Central memory CD8-positive, alpha-beta T cell (primary cell): ENCODE measurements at regions not wholly inside any gene's neighbourhood (a gene's known extent, or its start where the extent isn't known, plus 50 kb on each side); places are given as distances from the start of the nearest gene placed in this dataset.
"Not testable (repeated sequence)": the region's sequence is repeated elsewhere in the genome, so short reads cannot be mapped to it uniquely, and the experiment has no call there.

Experiments used
- ATAC-seq: fragments of 150-1000 bp; cut with Tn5 transposase; replicated peaks from 2 replicates; pipeline ENCODE4 v1.10.0; 2022; ENCODE audit warnings: mild to moderate bottlenecking, moderate FRiP score, moderate number of reproducible peaks; ENCODE audit not compliant: poor library complexity, severe bottlenecking; ENCODE audit errors: extremely low read depth
- DNase-seq, 2 donors: peaks; one replicate each; pipeline ENCODE4 v3.0.0; 2021; ENCODE audit warnings: low spot score in 2 of 2
- H3K27ac Mint-ChIP-seq: one replicate; pipeline ENCODE4 v1.8.0; 2022; ENCODE audit warnings: low read depth, mild to moderate bottlenecking, moderate library complexity, mixed read lengths
- H3K27me3 Mint-ChIP-seq: one replicate; pipeline ENCODE4 v1.8.0; 2022; ENCODE audit warnings: mixed read lengths
- H3K36me3 Mint-ChIP-seq: one replicate; pipeline ENCODE4 v1.8.0; 2022; ENCODE audit warnings: mild to moderate bottlenecking, moderate library complexity, mixed read lengths; ENCODE audit not compliant: insufficient read depth
- H3K4me1 Mint-ChIP-seq: one replicate; pipeline ENCODE4 v1.8.0; 2022; ENCODE audit warnings: mixed read lengths
- H3K4me3 Mint-ChIP-seq: one replicate; pipeline ENCODE4 v1.8.0; 2022; ENCODE audit warnings: mild to moderate bottlenecking, moderate library complexity, mixed read lengths
- H3K9me3 Mint-ChIP-seq: one replicate; pipeline ENCODE4 v1.8.0; 2022; ENCODE audit warnings: mixed read lengths

DNA sequence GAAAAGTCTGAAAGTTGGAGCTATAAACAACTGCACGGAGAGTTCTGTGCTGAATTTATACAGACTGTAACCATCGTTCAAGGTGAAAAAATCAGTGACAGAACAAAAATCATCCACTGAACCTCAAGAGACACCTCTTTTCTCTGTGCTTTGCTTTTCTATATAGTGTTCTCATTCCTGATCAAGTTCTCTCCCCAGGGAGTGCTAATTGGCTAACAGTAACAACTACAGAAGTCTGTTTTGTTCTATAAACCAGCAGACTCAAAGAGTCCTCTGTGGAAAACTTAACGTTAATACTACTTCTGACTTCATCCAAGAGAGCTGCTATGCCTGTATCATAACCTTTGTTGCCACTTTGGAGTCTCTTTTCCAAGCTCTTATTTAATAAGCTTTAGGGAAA is 1388.3 kb upstream of the C9orf72 start:
- peaks cover 18% of the 10 kb centered on the region for H3K9me3 Mint-ChIP-seq
- no peak for DNase-seq
- H3K4me3 Mint-ChIP-seq = no peak overlapping the region
- no peak for ATAC-seq
- no peaks in the 10 kb centered on the region for H3K27me3 Mint-ChIP-seq
- no peak overlapping the region for H3K27ac Mint-ChIP-seq
- H3K36me3 Mint-ChIP-seq = no peaks in the 10 kb centered on the region
- no peaks in the 10 kb centered on the region for H3K4me1 Mint-ChIP-seq

DNA sequence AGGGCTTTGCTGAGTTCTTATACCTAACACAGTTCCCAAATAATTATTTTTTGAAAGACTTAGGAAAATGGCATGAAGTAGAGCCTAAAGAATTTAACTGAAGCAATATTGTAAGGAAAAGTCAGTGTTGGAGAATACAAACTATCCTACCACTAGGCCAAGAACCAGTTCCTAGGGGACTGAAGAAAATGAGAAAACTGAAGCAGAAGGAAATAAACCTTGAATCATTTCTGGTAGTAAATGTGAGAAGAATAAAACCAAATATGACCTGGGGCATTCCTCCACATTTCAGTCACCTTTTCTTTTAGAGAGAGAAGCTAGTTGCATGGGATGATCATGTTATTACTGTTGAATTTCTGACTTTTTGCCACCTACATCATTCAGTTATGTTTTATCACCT is 1393.9 kb upstream of the C9orf72 start:
- Mint-ChIP-seq H3K27ac (no peak overlapping the region), H3K36me3 (no peaks in the 10 kb centered on the region), H3K27me3 (no peaks in the 10 kb centered on the region), H3K4me1 (no peaks in the 10 kb centered on the region), H3K9me3 (peaks cover 23% of the 10 kb centered on the region), H3K4me3 (no peak overlapping the region)
- ATAC-seq = no peak
- no peak for DNase-seq

GRCh38 chr9:28970241-28970654 is 1397.0 kb upstream of the C9orf72 start:
- H3K4me1 Mint-ChIP-seq = no peaks in the 10 kb centered on the region
- no peak overlapping the region for H3K27ac Mint-ChIP-seq
- H3K27me3 Mint-ChIP-seq = no peaks in the 10 kb centered on the region
- H3K36me3 Mint-ChIP-seq = no peaks in the 10 kb centered on the region
- ATAC-seq (no peak), DNase-seq (no peak)
- H3K9me3 Mint-ChIP-seq = peaks cover 43% of the 10 kb centered on the region
- no peak overlapping the region for H3K4me3 Mint-ChIP-seq

GRCh38 chr9:28971881-28972280 is 1398.6 kb upstream of the C9orf72 start:
- H3K9me3 Mint-ChIP-seq = peaks cover 43% of the 10 kb centered on the region
- H3K27me3 Mint-ChIP-seq = no peaks in the 10 kb centered on the region
- H3K4me3 Mint-ChIP-seq = no peak overlapping the region
- DNase-seq (no peak), ATAC-seq (no peak)
- H3K27ac Mint-ChIP-seq = no peak overlapping the region
- no peaks in the 10 kb centered on the region for H3K36me3 Mint-ChIP-seq
- no peaks in the 10 kb centered on the region for H3K4me1 Mint-ChIP-seq

- peaks cover 37% of the 10 kb centered on the region for H3K9me3 Mint-ChIP-seq
- H3K27me3 Mint-ChIP-seq = no peaks in the 10 kb centered on the region
- DNase-seq = no peak
- H3K36me3 Mint-ChIP-seq = no peaks in the 10 kb centered on the region
- ATAC-seq = no peak
- no peak overlapping the region for H3K4me3 Mint-ChIP-seq
- no peak overlapping the region for H3K27ac Mint-ChIP-seq
- H3K4me1 Mint-ChIP-seq = no peaks in the 10 kb centered on the region
Measured at GRCh38 chr9:28976250-28976649, 1403.0 kb upstream of the C9orf72 start.

- Mint-ChIP-seq H3K27me3 (no peaks in the 10 kb centered on the region), H3K36me3 (no peaks in the 10 kb centered on the region), H3K4me3 (no peak overlapping the region), H3K4me1 (no peaks in the 10 kb centered on the region), H3K27ac (no peak overlapping the region), H3K9me3 (peaks cover 40% of the 10 kb centered on the region)
- ATAC-seq = no peak
- no peak for DNase-seq
Measured at GRCh38 chr9:28976684-28977083, 1403.4 kb upstream of the C9orf72 start.

GRCh38 chr9:28981129-28981528 is 1407.8 kb upstream of the C9orf72 start:
- H3K9me3 Mint-ChIP-seq = peaks cover 16% of the 10 kb centered on the region
- DNase-seq = no peak
- no peak overlapping the region for H3K27ac Mint-ChIP-seq
- no peak overlapping the region for H3K4me3 Mint-ChIP-seq
- no peaks in the 10 kb centered on the region for H3K27me3 Mint-ChIP-seq
- ATAC-seq = no peak
- no peaks in the 10 kb centered on the region for H3K4me1 Mint-ChIP-seq
- H3K36me3 Mint-ChIP-seq = no peaks in the 10 kb centered on the region

DNA sequence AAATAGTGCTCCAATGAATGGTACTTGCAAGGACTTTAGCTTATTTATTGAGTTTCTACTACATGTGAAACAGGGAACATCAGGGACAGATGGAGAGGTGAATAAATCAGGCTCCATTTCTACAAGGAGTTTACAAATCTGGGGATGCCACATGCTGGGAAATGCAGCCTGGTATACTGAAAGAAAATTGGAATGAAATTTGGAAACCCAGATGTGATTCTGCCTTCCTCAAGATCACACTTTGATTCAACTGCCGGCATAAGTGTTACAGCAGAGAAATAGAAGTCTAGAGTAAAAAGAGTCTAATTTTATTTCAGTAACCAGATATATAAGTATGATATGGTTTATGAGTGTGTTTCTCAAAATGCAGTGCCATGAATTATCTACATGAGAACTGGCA is 1408.4 kb upstream of the C9orf72 start:
- no peak for ATAC-seq
- Mint-ChIP-seq H3K4me3 (no peak overlapping the region), H3K36me3 (no peaks in the 10 kb centered on the region), H3K9me3 (peaks cover 16% of the 10 kb centered on the region), H3K27ac (no peak overlapping the region), H3K4me1 (no peaks in the 10 kb centered on the region), H3K27me3 (no peaks in the 10 kb centered on the region)
- DNase-seq = no peak

DNA sequence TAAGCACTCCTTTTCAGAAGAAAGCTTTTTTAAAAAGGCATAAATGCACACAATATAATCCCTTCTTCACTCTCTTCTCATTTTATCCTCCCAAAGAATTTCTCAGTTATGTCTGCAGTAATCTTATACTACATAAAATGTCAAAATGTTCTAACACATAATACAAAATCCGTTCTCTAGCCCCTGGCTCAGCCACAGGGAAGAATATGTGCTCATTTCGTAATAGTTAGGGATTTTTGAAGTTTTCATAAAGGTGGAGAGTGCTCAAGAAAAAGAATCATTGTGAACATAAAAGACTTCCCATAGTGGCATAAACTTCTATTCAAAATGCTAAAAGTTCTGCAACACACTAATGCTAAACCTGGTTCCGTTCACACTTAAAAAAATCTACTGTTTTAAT is 1410.7 kb upstream of the C9orf72 start:
- Mint-ChIP-seq H3K27ac (no peak overlapping the region), H3K27me3 (no peaks in the 10 kb centered on the region), H3K4me1 (no peaks in the 10 kb centered on the region), H3K4me3 (no peak overlapping the region), H3K9me3 (peaks cover 21% of the 10 kb centered on the region), H3K36me3 (no peaks in the 10 kb centered on the region)
- no peak for ATAC-seq
- no peak for DNase-seq

GRCh38 chr9:28990009-28990408 is 1416.7 kb upstream of the C9orf72 start:
- not testable (repeated sequence) for H3K9me3 Mint-ChIP-seq

GRCh38 chr9:28999057-28999456 is 1425.8 kb upstream of the C9orf72 start:
- peaks cover 17% of the 10 kb centered on the region for H3K9me3 Mint-ChIP-seq

More at GRCh38 chr9:28990009-28990408, 1416.7 kb upstream of the C9orf72 start:
- H3K4me3 Mint-ChIP-seq, ATAC-seq, DNase-seq, H3K27ac Mint-ChIP-seq, H3K36me3 Mint-ChIP-seq, H3K27me3 Mint-ChIP-seq, H3K4me1 Mint-ChIP-seq: not testable (repeated sequence)

DNA sequence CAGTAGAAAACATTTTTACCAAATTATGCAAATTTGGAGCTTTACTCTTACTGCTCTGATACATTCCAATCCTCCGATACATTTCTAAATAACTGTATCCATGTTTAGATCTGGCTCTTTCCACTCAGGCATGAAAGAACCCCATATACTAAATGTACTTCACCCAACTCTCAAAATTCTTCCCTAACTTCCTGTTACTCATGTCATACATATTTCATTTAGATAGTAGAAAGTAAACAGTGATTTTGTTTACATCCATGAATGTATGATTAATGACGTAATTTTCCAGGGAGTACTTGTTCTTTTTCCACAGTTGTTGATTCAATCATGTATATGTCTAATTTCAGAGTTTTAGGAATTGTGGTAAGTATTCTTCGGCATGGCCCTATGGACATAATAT is 1426.5 kb upstream of the C9orf72 start:
- Mint-ChIP-seq H3K36me3 (no peaks in the 10 kb centered on the region), H3K27me3 (no peaks in the 10 kb centered on the region)
- no peak for ATAC-seq

More at GRCh38 chr9:28999057-28999456, 1425.8 kb upstream of the C9orf72 start:
- Mint-ChIP-seq H3K27ac (no peak overlapping the region), H3K36me3 (no peaks in the 10 kb centered on the region), H3K4me1 (no peaks in the 10 kb centered on the region), H3K27me3 (no peaks in the 10 kb centered on the region), H3K4me3 (no peak overlapping the region)
- no peak for ATAC-seq
- DNase-seq = no peak

GRCh38 chr9:29001006-29001405 is 1427.7 kb upstream of the C9orf72 start:
- Mint-ChIP-seq H3K36me3 (no peaks in the 10 kb centered on the region), H3K9me3 (peaks cover 17% of the 10 kb centered on the region), H3K4me3 (no peak overlapping the region), H3K27me3 (no peaks in the 10 kb centered on the region), H3K27ac (no peak overlapping the region), H3K4me1 (no peaks in the 10 kb centered on the region)
- ATAC-seq (no peak), DNase-seq (no peak)

More for the DNA sequence above, 1426.5 kb upstream of the C9orf72 start:
- H3K27ac Mint-ChIP-seq = no peak overlapping the region
- H3K4me1 Mint-ChIP-seq = no peaks in the 10 kb centered on the region
- no peak overlapping the region for H3K4me3 Mint-ChIP-seq
- no peak for DNase-seq
- peaks cover 17% of the 10 kb centered on the region for H3K9me3 Mint-ChIP-seq

- no peak overlapping the region for H3K4me3 Mint-ChIP-seq
Measured at GRCh38 chr9:29004988-29005387, 1431.7 kb upstream of the C9orf72 start.

More at GRCh38 chr9:29004988-29005387, 1431.7 kb upstream of the C9orf72 start:
- H3K9me3 Mint-ChIP-seq = peaks cover 17% of the 10 kb centered on the region
- H3K27ac Mint-ChIP-seq = no peak overlapping the region
- H3K36me3 Mint-ChIP-seq = no peaks in the 10 kb centered on the region
- H3K27me3 Mint-ChIP-seq = no peaks in the 10 kb centered on the region
- no peak for ATAC-seq
- DNase-seq = no peak
- H3K4me1 Mint-ChIP-seq = no peaks in the 10 kb centered on the region
